HepG2 (cell line): ENCODE measurements at regions not wholly inside any gene's neighbourhood (a gene's known extent, or its start where the extent isn't known, plus 50 kb on each side); places are given as distances from the start of the nearest gene placed in this dataset.

Experiments
- ATAC-seq: fragments of 200-7000 bp; cut with Tn5 transposase; 3 replicates; pipeline ENCODE4 v1.9.1; 2020; ENCODE audit warnings: mild to moderate bottlenecking, moderate library complexity
- BruUV-seq: library from RNA; stranded (reverse); fragments of 400-500 nt; replicated peaks from 2 replicates; lab custom pipeline; 2021; lab: Mats Ljungman, UMichigan
- CTCF ChIA-PET: fragments of 300-600 bp; formaldehyde crosslinking; extraction: SDS; loops from one replicate; lab custom pipeline; 2021; ENCODE audit warnings: low total read pairs, inconsistent platforms, low intra/inter-chr PET ratio; lab: Yijun Ruan, JAX
- POLR2A ChIA-PET: fragments of 350-600 bp; sonication (Branson Sonifier 250); formaldehyde crosslinking; loops from one replicate; lab custom pipeline; 2020; ENCODE audit warnings: antibody characterized with exemption, inconsistent platforms; lab: Yijun Ruan, JAX
- DNase-seq: peaks from one replicate; pipeline ENCODE4 v3.0.0-alpha.2; 2015; ENCODE audit warnings: low spot score
- FAIRE-seq: peaks from 3 replicates; lab custom pipeline; 2011; peaks lifted over from hg19 to GRCh38; lab: Jason Lieb, UNC
- H2AFZ ChIP-seq: one replicate; pipeline ENCODE4 v1.6.1; 2011; ENCODE audit warnings: low read length, inconsistent platforms
- H3K27ac ChIP-seq: fragments of 300-600 bp; 3 replicates; pipeline ENCODE4 v1.8.0; 2011; ENCODE audit warnings: mixed run types, mild to moderate bottlenecking, mixed read lengths, low read length, inconsistent platforms; ENCODE audit not compliant: insufficient read depth; ENCODE audit errors: extremely low read length
- H3K27me3 ChIP-seq, 2 experiments: fragments of 200-600 bp in 1 of 2; 2 replicates in 1 of 2; 3 replicates in 1 of 2; pipeline versions ENCODE4 v1.6.0 to v1.8.0; 2011; ENCODE audit warnings: low read length in 2 of 2, mild to moderate bottlenecking in 2 of 2, moderate library complexity in 2 of 2, inconsistent platforms in 1 of 2; ENCODE audit not compliant: insufficient read depth in 2 of 2, control insufficient read depth in 1 of 2
- H3K36me3 ChIP-seq, 2 experiments: fragments of 200-600 bp in 1 of 2; replicated peaks in 1 of 2; 2 replicates in 1 of 2; 3 replicates in 1 of 2; pipeline versions ENCODE4 v1.5.1 to v1.8.0; 2011; ENCODE audit warnings: low read length in 2 of 2, inconsistent platforms in 1 of 2; ENCODE audit not compliant: insufficient read depth in 2 of 2, control insufficient read depth in 1 of 2
- H3K4me1 ChIP-seq: 2 replicates; pipeline ENCODE4 v1.5.1; 2012; ENCODE audit warnings: low read length, inconsistent platforms; ENCODE audit not compliant: insufficient read depth
- H3K4me2 ChIP-seq: 2 replicates; pipeline ENCODE4 v1.6.0; 2011; ENCODE audit warnings: low read depth, low read length, inconsistent platforms
- H3K4me3 ChIP-seq, 3 experiments: fragments of 200-600 bp in 1 of 3; sonication (generic), shearing (Covaris generic) in 1 of 3; replicated peaks in 1 of 3; 2 replicates each; pipeline ENCODE4 v1.5.1; 2011 to 2016; ENCODE audit warnings: low read length in 3 of 3, inconsistent platforms in 2 of 3, low read depth in 2 of 3, mild to moderate bottlenecking in 2 of 3, control low read depth in 1 of 3, mixed read lengths in 1 of 3; ENCODE audit not compliant: insufficient read depth in 1 of 3
- H3K79me2 ChIP-seq: one replicate; pipeline ENCODE4 v1.6.1; 2011; ENCODE audit warnings: low read length, inconsistent platforms; ENCODE audit not compliant: insufficient read depth
- H3K9ac ChIP-seq: 2 replicates; pipeline ENCODE4 v1.6.0; 2011; ENCODE audit warnings: mild to moderate bottlenecking, low read depth, low read length, inconsistent platforms; ENCODE audit not compliant: insufficient read depth
- H3K9me3 ChIP-seq: 2 replicates; pipeline ENCODE4 v1.5.1; 2012; ENCODE audit warnings: mild to moderate bottlenecking, low read length
- H4K20me1 ChIP-seq: 2 replicates; pipeline ENCODE4 v1.6.0; 2011; ENCODE audit warnings: inconsistent platforms, mild to moderate bottlenecking, low read length, moderate library complexity; ENCODE audit not compliant: insufficient read depth
- ISX ChIP-seq: sonication (generic); formaldehyde crosslinking; conservative IDR thresholded peaks from 2 replicates; pipeline ENCODE4 v1.5.0; 2020; ENCODE audit warnings: missing genetic modification reagents
- MAFF ChIP-seq: IDR thresholded peaks from 2 replicates; pipeline ENCODE4 v1.6.1; 2011; ENCODE audit warnings: low read depth, low read length, improper control_type of control experiment
- NFRKB ChIP-seq: fragments of 450-650 bp; IDR thresholded peaks from 2 replicates; pipeline ENCODE4 v1.6.1; 2017
- PLRG1 ChIP-seq: fragments of 450-650 bp; conservative IDR thresholded peaks from 2 replicates; pipeline ENCODE4 v1.6.1; 2016
- POLR2A ChIP-seq, 2 experiments: IDR thresholded peaks; 2 replicates each; pipeline ENCODE4 v1.6.1; 2011; ENCODE audit warnings: low read depth in 2 of 2, low read length in 2 of 2, mild to moderate bottlenecking in 1 of 2, moderate library complexity in 1 of 2; ENCODE audit not compliant: insufficient read depth in 1 of 2
- RAD51 ChIP-seq: fragments of 450-650 bp; IDR thresholded peaks from 2 replicates; pipeline ENCODE4 v1.6.1; 2016; ENCODE audit warnings: borderline replicate concordance
- SKI ChIP-seq: fragments of 450-650 bp; IDR thresholded peaks from one replicate; pipeline ENCODE4 v1.6.1; 2018; ENCODE audit warnings: mild to moderate bottlenecking; ENCODE audit not compliant: partially characterized antibody
- TGIF2 ChIP-seq: IDR thresholded peaks from 2 replicates; pipeline ENCODE4 v1.6.1; 2016; ENCODE audit warnings: control low read depth, missing compliant biosample characterization
- THAP11 ChIP-seq: IDR thresholded peaks from 2 replicates; pipeline ENCODE4 v1.6.1; 2016; ENCODE audit warnings: missing biosample characterization, missing genetic modification reagents
- ZFP36 ChIP-seq: fragments of 150-350 bp; IDR thresholded peaks from 2 replicates; pipeline ENCODE4 v1.6.1; 2018; ENCODE audit warnings: borderline replicate concordance, low read length, low read depth; ENCODE audit not compliant: partially characterized antibody
- ZFP41 ChIP-seq: sonication (generic); formaldehyde crosslinking; IDR thresholded peaks from 2 replicates; pipeline ENCODE4 v1.4.0; 2020; ENCODE audit warnings: mild to moderate bottlenecking, missing genetic modification reagents, borderline replicate concordance
- ZNF17 ChIP-seq: sonication (generic); formaldehyde crosslinking; IDR thresholded peaks from 2 replicates; pipeline ENCODE4 v1.5.0; 2020; ENCODE audit warnings: mild to moderate bottlenecking, missing genetic modification reagents
- ZNF276 ChIP-seq: sonication (generic); formaldehyde crosslinking; IDR thresholded peaks from 2 replicates; pipeline ENCODE4 v1.4.0; 2020; ENCODE audit warnings: mild to moderate bottlenecking, low read depth, missing genetic modification reagents
- ZNF530 ChIP-seq: sonication (generic); formaldehyde crosslinking; IDR thresholded peaks from 2 replicates; pipeline ENCODE4 v1.5.0; 2020; ENCODE audit warnings: low read depth, mild to moderate bottlenecking, missing genetic modification reagents
- WGBS: methylation state at CpG from one replicate; pipeline ENCODE4 v1.1.6; 2017; ENCODE audit warnings: low lambda C conversion rate; 5-methylcytosine and 5-hydroxymethylcytosine counted together
- in situ Hi-C: cut with HindIII; loops from 2 replicates; pipeline ENCODE4 v1.10.0; 2017; ENCODE audit warnings: low pct_unique_long_range_greater_than_20kb; ENCODE audit not compliant: extremely low pct_ligation_motif_present
- intact Hi-C: fragments of 100-400 bp; cut with micrococcal nuclease; formaldehyde crosslinking; loops from one replicate; pipeline ENCODE4 v1.10.0; 2022; ENCODE audit not compliant: unreplicated experiment
- TF ChIP-seq, protein P1 (sequence below): sonication (generic); formaldehyde crosslinking; IDR thresholded peaks from one replicate; pipeline ENCODE4 v1.5.1; 2020; ENCODE audit warnings: mild to moderate bottlenecking, missing genetic modification reagents; ENCODE audit errors: not compliant biosample characterization
- TF ChIP-seq, protein P2 (sequence below): sonication (generic); formaldehyde crosslinking; IDR thresholded peaks from 2 replicates; pipeline ENCODE4 v1.8.0; 2023; ENCODE audit warnings: mild to moderate bottlenecking, missing genetic modification reagents

DNA sequence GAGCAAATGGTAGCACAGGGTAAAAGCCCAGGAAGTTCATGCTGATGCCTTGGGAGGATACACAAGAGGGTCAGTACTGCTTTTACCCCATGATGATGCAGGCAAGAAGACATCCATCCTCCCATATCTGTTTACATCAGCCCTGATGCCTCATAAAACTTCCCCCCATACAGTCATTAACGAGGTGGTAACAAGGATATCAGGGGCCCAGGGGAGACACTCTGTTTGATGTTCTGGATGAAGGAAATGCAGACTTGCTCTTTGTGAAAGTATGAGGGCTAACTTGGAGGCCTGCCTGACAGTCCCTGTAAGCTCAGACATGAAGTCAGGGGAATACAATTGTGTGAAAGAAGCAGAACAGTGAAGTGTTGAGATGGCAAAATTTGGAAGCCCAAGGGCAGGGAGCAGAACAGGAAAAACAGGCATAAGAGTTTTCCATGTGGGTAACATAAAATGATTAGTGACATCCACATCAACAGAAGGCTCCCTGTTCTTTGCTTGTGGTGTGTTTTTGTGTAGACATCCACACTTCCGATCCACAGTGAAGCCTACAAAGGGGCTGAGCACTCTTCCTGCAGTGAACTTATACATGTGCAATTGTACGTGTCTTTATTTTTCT is 813.4 kb downstream of the MAFB start:
- no TSS peak for BruUV-seq
- POLR2A ChIA-PET: no interaction called here
- ATAC-seq: no peak

More for the DNA sequence above, 813.4 kb downstream of the MAFB start:
- TF ChIP-seq PLRG1 (no peak), MAFF (no peak), SKI (no peak), NFRKB (no peak), ZFP41 (no peak), ZNF17 (CRISPR knock-in tag) (no peak), THAP11 (CRISPR knock-in tag) (no peak), ZNF530 (CRISPR knock-in tag) (no peak), POLR2A (IDR thresholded peaks at IDR 0.05; ENCODE audit: insufficient read depth in 1 of 2, low read depth in 2 of 2, low read length in 2 of 2) (no peak), RAD51 (no peak), TGIF2 (CRISPR knock-in tag) (no peak), ISX (no peak), ZFP36 (no peak), ZNF276 (CRISPR knock-in tag) (no peak)
- TF ChIP-seq, protein P1, sequence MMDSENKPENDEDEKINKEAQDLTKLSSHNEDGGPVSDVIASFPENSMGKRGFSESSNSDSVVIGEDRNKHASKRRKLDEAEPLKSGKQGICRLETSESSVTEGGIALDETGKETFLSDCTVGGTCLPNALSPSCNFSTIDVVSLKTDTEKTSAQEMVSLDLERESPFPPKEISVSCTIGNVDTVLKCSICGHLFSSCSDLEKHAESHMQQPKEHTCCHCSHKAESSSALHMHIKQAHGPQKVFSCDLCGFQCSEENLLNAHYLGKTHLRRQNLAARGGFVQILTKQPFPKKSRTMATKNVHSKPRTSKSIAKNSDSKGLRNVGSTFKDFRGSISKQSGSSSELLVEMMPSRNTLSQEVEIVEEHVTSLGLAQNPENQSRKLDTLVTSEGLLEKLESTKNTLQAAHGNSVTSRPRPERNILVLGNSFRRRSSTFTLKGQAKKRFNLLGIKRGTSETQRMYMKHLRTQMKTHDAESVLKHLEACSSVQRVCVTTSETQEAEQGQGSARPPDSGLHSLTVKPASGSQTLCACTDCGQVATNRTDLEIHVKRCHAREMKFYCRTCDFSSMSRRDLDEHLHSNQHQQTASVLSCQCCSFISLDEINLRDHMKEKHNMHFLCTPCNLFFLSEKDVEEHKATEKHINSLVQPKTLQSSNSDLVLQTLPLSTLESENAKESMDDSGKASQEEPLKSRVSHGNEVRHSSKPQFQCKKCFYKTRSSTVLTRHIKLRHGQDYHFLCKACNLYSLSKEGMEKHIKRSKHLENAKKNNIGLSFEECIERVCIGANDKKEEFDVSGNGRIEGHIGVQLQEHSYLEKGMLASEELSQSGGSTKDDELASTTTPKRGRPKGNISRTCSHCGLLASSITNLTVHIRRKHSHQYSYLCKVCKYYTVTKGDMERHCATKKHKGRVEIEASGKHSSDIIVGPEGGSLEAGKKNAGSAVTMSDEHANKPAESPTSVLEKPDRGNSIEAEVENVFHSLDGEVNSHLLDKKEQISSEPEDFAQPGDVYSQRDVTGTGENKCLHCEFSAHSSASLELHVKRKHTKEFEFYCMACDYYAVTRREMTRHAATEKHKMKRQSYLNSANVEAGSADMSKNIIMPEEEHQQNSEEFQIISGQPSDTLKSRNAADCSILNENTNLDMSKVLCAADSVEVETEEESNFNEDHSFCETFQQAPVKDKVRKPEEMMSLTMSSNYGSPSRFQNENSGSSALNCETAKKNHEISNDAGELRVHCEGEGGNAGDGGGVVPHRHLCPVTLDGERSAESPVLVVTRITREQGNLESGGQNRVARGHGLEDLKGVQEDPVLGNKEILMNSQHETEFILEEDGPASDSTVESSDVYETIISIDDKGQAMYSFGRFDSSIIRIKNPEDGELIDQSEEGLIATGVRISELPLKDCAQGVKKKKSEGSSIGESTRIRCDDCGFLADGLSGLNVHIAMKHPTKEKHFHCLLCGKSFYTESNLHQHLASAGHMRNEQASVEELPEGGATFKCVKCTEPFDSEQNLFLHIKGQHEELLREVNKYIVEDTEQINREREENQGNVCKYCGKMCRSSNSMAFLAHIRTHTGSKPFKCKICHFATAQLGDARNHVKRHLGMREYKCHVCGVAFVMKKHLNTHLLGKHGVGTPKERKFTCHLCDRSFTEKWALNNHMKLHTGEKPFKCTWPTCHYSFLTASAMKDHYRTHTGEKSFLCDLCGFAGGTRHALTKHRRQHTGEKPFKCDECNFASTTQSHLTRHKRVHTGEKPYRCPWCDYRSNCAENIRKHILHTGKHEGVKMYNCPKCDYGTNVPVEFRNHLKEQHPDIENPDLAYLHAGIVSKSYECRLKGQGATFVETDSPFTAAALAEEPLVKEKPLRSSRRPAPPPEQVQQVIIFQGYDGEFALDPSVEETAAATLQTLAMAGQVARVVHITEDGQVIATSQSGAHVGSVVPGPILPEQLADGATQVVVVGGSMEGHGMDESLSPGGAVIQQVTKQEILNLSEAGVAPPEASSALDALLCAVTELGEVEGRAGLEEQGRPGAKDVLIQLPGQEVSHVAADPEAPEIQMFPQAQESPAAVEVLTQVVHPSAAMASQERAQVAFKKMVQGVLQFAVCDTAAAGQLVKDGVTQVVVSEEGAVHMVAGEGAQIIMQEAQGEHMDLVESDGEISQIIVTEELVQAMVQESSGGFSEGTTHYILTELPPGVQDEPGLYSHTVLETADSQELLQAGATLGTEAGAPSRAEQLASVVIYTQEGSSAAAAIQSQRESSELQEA (CRISPR knock-in tag): no peak
- TF ChIP-seq, protein P2, sequence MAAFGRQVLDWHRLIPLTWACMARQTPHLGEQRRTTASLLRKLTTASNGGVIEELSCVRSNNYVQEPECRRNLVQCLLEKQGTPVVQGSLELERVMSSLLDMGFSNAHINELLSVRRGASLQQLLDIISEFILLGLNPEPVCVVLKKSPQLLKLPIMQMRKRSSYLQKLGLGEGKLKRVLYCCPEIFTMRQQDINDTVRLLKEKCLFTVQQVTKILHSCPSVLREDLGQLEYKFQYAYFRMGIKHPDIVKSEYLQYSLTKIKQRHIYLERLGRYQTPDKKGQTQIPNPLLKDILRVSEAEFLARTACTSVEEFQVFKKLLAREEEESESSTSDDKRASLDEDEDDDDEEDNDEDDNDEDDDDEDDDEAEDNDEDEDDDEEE (CRISPR knock-in tag): no peak
- no peak overlapping the region for H2AFZ ChIP-seq
- H3K79me2 ChIP-seq: no peaks in the 10 kb centered on the region
- no peak overlapping the region for H3K4me3 ChIP-seq
- no peaks in the 10 kb centered on the region for H3K36me3 ChIP-seq
- DNase-seq: no peak
- no peaks in the 10 kb centered on the region for H3K27me3 ChIP-seq
- H3K9ac ChIP-seq: no peak overlapping the region
- H4K20me1 ChIP-seq: no peaks in the 10 kb centered on the region
- CTCF ChIA-PET: no interaction called here
- peaks cover 87% of the 10 kb centered on the region for H3K9me3 ChIP-seq
- intact Hi-C loops: loop anchor here (10.0 kb wide), 1 partner anchor 611 kb away; no protein-coding TSS in a partner anchor
- no peak overlapping the region for H3K4me2 ChIP-seq
- H3K4me1 ChIP-seq: peaks cover 10% of the 10 kb centered on the region; the same call in 1 of the 2 replicates
- H3K27ac ChIP-seq: no peak overlapping the region
- in situ Hi-C loops: loop anchor here (10.0 kb wide), 1 partner anchor 761 kb away; no protein-coding TSS in a partner anchor
- no peak for FAIRE-seq
- 29% methylated on average over 3 of the region's 3 CpGs for WGBS
